NCI-H146 treated with DMSO at 0.1 percent for 48 hours (cell line): ENCODE measurements at regions not wholly inside any gene's neighbourhood (a gene's known extent, or its start where the extent isn't known, plus 50 kb on each side); places are given as distances from the start of the nearest gene placed in this dataset.
"Not testable (repeated sequence)": the region's sequence is repeated elsewhere in the genome, so short reads cannot be mapped to it uniquely, and the experiment has no call there.

ENCODE experiments used
- DNase-seq: peaks from one replicate; lab custom pipeline; 2025; ENCODE audit not compliant: unreplicated experiment; lab: John Stamatoyannopoulos, UW

GRCh38 chr9:15047028-15047551, 136.9 kb upstream of the FREM1 start:
- DNase-seq = no peak

- DNase-seq = no peak
Measured at GRCh38 chr9:15033316-15033715, 123.1 kb upstream of the FREM1 start.

- no peak for DNase-seq
Measured at GRCh38 chr9:15032860-15033259, 122.6 kb upstream of the FREM1 start.

GRCh38 chr9:15021146-15021545, 110.9 kb upstream of the FREM1 start:
- DNase-seq = no peak

GRCh38 chr9:15018096-15018637, 107.9 kb upstream of the FREM1 start:
- DNase-seq = no peak

GRCh38 chr9:15010581-15010980, 100.4 kb upstream of the FREM1 start:
- no peak for DNase-seq

GRCh38 chr9:15007698-15008097, 97.5 kb upstream of the FREM1 start:
- no peak for DNase-seq

- DNase-seq = no peak
Measured at GRCh38 chr9:14994738-14995137, 84.5 kb upstream of the FREM1 start.

GRCh38 chr9:14993901-14994554, 83.8 kb upstream of the FREM1 start:
- no peak for DNase-seq

- peak; percentile 41 for DNase-seq
Measured at GRCh38 chr9:14993061-14993800, 83.0 kb upstream of the FREM1 start.

GRCh38 chr9:14992516-14992915, 82.3 kb upstream of the FREM1 start:
- DNase-seq = no peak

- no peak for DNase-seq
Measured at GRCh38 chr9:14992081-14992480, 81.9 kb upstream of the FREM1 start.

GRCh38 chr9:14990647-14991046, 80.4 kb upstream of the FREM1 start:
- DNase-seq = not testable (repeated sequence)

- DNase-seq = no peak
Measured at GRCh38 chr9:14989811-14990210, 79.6 kb upstream of the FREM1 start.

- DNase-seq = not testable (repeated sequence)
Measured at GRCh38 chr9:14989336-14989735, 79.1 kb upstream of the FREM1 start.

GRCh38 chr9:14987858-14988257, 77.6 kb upstream of the FREM1 start:
- DNase-seq = no peak

- DNase-seq = no peak
Measured at GRCh38 chr9:14985419-14985818, 75.2 kb upstream of the FREM1 start.

- DNase-seq = no peak
Measured at GRCh38 chr9:14983599-14983998, 73.4 kb upstream of the FREM1 start.

- DNase-seq = no peak
Measured at GRCh38 chr9:14981291-14981950, 71.2 kb upstream of the FREM1 start.

- no peak for DNase-seq
Measured at GRCh38 chr9:14978022-14979000, 68.1 kb upstream of the FREM1 start.
